HUDEP-2 (cell line): ENCODE measurements at regions not wholly inside any gene's neighbourhood (a gene's known extent, or its start where the extent isn't known, plus 50 kb on each side); places are given as distances from the start of the nearest gene placed in this dataset.

Experiments used
- DNase-seq, 76 experiments: peaks; one replicate each; lab custom pipeline; 2025; ENCODE audit not compliant: unreplicated experiment in 76 of 76; lab: John Stamatoyannopoulos, UW

DNA sequence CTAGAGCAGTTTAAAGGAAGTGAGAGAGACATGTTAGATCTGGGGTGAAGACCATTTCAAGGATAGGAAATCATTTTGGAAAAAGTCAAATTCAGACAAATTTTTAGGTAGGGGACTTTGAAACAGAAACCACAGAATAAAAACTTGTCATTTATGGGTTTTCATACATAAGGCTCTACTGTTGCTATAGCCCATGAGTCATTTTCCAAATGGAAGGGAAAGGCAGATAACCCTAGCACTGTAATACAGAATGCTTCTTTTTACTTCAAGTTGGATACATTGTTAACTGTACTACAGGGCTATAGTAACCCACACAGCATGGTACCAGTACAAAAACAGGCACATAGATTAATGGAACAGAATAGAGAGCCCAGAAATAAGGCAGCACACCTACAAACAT is 455.4 kb downstream of the EBF1 start:
- no peak for DNase-seq

DNA sequence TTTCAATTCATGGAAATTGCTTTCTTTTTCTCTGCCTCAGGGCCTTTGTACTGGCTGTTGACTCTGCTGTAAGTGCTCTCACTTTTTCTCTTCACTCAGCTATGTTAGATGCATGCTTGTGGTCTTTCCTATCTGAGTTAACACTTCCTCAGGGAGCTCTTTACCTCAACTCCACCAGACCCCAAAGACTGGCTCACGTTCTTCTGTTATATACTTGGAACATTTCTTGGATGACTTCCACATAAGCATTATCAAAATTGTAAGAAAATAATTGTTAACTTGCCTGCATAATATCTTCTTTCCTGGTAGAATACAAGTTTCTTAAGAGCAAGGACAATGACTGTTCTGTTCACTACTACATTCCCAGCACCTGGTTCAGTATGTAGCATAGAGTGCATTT is 455.9 kb downstream of the EBF1 start:
- no peak for DNase-seq

DNA sequence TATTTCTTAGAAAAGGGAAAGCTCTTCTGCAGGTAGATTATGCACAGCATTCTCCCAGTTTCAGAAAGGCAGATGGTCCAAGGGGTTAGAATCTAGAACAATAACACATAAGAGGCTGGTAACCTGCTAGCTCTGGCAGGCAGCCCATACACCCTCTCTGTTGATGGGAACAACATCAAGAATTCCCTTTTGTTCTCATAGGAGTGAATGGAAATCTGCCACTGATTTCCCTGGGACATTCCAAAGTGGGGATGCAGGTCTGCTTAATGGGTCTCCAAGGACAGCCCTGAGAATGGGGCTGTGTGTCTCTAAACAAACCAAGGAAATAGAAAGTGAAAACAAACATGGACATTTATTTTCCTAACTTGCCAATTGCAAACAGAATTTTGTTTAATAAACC is 456.8 kb downstream of the EBF1 start:
- no peak for DNase-seq

DNA sequence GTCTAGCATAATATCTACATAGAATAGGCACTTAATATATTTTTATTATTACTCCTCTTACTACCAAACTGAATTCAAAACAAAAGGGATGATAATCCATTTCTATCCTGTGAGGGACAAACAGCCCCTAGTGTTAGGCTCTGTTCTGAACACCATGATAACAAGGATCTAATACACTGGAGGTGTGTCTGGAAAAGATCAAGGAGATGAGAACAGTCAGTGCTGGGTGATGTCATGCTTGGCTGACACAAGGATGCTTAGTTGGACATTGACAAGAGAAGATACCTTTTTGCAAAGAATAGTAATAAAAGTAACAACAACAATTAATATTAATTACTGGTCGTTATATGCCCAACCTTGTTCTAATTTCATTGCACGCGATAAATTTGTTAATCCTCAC is 458.7 kb downstream of the EBF1 start:
- no peak for DNase-seq

DNA sequence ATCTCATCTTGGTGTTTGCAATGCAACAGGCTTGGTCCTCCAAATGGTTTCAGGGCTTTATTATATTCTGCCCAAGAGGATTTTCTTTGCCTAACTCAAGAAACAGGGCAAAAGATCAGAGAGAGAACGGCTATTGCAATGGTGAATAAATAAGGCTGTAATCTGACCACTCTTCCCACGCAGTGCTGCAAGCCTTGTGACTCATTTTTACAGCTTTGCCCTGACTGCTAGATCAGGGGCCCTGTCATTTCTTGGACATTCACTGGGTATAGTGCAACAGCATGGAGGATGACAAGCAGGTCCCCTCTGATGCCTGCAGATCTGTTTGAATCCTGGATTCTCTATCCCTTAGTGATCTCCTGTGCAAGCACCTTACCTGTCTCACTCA is 459.1 kb downstream of the EBF1 start:
- DNase-seq = no peak

DNA sequence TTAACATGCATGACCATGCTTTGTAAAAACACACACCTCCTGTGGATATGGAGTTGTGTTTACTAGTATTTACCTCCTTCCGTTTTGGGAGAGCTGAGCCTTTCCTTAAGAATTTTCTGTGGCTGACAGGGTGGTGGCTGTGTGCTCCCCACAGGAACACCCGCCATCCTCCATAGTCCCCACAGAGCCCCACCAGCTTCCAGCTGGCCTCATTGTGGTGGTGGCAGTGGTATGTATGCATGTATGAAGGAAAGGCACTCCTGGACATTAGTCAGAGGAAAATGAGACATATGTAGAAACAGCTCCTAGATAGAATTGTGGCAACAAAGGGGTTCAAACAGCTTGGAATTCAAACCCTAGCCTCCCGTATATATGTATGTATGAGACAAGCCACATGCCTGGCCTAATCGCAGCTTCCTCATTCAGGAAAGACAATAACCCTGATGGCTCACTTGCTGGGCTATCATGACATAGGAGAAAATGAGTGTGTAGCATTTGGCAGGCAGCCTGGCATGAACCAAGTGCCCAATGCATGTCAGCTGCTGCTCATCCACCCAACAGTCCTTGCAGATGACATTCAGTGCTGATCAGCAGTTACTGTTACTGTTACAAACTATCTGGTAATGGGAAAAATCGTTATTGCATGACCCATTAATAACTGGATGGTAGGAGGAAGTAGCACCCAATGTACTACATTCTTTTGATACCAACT is 459.7 kb downstream of the EBF1 start:
- peak in 1 of 76 experiments; percentile 4 for DNase-seq

DNA sequence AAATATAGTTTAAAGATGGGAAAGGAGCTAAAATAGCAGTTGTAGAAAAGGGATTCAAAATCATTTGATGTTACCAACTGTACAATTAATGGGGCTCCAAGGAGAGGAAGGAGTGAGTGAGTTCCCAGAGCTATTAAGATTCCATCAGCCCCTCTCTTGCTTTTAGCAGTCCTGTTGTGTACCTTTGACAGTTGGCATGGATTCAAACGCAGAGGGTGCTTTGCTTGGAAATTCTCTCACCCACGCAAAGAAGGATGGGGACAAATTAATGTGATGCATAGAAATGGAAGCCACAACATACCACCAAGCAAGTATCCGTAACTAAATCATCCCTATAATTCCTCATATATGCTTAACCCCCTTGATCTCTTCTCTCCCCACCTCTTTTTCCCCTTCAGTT is 461.3 kb downstream of the EBF1 start:
- DNase-seq = no peak

DNA sequence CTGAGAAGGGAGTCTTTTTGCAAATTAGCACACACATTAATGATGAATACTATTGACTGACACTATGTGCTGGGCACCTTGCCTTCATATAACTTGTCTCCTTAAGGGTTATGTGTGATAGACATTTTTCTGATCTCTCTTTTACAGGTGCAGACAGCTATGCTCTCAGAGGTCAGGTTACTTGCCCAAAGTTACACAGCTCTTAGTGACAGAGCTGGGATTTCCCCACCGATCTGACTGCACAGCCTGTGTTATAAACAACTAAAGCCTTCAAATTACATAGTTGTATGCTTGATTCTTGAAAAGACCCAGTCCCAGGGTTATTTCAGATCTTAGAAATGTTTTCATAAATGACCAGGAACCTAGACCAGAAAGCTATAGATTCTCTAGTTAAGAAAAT is 462.7 kb downstream of the EBF1 start:
- DNase-seq = no peak

DNA sequence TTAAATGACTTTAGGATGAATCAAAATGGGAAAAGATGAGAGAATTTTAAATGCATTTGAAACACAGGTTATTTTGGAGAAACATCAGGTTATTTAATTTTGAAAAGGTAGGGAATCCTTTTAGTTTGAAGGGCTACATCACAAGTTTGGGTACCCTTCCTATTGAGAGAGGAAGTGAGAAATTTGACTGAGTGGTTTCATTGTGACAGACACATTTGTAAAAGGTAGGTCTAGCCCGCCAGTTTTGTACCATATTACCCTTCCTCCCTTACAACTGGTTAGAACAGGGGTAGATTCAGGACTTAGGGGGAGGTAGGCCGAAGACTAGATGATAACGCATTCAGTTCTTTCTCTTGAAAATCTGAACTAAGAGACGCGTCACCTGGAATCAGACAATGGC is 464.2 kb downstream of the EBF1 start:
- no peak for DNase-seq

DNA sequence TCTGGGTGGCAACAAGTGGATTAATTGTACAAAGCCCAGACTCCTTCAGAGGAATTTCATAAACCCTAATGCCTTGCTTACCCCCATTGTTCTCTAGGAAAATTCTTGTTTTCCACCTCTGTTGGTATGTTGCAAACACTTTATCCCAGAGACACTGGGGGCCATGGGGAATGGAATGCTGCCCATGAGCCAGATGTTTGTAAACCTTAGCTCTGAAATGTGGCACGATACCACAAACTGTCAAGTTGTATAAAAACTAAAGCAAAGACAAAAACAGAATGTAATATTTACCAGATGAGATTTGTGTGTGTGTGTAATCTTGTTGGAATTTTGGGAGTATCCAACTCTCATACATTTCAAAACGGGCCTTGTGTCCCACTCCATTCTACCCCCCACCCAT is 465.0 kb downstream of the EBF1 start:
- no peak for DNase-seq

DNA sequence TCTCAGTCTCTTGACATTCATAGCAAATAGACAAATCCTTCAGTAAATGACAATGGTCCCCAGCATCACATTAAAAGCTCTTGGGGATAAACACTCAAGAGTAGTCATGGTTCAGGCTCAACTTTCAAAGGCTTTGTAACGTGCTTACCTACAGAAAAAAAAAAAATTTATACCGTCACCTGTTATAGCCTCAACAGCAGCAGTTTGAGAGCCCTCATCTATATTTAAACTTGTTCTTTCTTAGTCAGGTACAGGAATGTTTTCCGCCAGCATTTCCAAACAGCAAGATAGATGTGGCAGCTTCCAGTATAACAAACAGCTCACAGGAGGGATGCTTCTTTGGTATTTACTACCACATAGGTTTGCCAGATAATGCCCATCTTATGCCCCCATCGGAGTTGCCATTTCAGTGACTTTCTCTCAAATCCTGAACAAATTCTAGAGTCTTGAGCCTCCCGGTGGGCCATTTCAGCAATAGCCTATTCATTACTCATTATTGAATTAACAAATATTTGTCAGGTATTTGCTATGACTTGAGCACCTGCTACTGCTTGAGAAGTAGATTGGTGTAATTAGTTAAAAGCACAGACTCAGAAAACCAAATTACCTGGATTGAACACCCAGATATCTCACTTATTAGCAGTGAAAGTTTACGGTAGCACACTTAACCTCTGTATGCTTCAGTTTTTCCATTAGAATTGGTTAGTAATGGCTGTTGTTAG is 470.0 kb downstream of the EBF1 start:
- DNase-seq = no peak

DNA sequence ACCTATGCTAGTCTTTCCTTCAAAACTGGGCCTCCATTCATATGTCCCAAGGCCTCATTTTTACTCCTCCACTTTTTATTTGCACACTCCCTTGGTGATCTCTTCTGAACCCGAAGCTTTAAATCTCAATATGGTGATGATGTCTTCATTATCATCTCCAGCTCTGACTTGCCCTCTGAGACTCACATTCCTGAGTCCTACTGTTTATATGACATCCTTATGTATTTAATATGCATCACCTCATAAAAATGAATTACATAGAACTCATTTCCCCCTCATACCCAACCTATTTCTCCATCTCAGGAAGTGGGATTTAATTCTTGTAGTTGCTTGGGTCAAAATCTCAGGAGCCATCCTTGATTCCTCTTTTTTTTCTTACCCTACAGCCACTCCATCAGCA is 473.0 kb downstream of the EBF1 start:
- no peak for DNase-seq

DNA sequence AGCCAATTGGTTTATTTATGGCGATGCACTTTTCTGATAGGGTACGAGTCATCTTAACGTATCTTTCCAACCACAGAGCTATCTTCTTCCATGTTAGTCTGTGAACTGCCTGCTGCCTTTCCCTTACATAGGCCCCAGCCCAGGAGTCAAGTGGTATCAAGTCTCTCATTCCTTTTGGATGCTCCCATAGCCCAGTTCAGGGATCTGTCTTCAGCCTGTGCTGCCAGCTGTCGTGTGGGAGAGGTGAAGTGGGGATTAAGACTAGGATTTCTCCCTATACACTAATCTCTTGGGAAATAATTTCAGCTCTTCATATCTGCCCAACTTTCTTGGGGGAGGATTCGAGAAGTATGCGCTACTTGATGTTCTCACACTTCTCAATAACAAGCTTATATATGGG is 475.7 kb downstream of the EBF1 start:
- no peak for DNase-seq

DNA sequence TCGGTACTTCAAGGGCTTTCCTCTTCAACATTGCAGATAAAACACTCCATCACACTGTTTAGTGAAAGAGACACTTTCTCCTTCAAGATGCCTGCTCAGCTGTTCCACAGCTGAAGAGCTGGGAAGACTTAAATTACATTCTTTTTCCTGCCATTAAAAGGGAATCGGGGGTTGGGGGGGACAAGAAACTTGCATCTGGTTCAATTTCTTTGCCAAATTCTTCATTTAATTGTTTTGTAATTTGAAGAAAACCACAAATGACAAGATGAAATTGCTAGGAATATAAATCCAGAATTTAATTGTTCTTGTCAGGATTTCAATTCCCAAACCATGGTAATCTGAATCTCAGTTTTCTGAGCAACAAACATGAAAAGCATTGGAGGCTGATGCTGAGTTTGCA is 478.3 kb downstream of the EBF1 start:
- DNase-seq = no peak

DNA sequence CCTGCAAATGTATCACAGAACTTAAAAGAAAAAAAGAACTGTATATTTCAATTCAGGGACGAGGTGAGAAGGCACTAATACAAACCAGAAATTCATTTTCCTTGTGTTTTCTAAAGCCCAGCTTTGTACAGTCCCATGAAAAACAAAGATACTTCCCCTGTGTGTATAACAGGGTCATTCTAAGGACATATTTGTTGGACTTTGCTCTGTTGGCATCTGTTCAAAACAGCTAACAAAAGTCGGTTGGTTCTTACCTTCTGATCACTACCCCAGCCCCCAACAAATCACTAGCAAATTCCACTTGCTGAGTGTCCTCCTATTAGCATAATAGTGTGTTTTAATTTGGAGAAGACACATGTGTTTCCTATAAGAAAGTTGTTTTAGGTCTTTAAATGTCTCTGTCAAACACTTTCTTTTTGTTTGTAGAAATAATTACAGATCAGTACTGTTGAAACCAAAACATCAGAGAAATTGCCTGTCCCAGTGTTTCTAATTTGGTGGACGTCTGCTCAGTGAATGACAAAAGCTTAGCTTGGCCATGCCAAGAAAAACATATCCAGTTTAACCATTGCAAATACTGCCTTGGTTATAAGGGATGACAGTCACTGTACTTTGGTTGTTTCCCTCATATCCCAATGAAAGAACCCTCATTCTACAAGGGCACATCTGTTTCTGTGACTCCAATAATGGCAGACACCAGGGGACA is 480.5 kb downstream of the EBF1 start:
- no peak for DNase-seq

DNA sequence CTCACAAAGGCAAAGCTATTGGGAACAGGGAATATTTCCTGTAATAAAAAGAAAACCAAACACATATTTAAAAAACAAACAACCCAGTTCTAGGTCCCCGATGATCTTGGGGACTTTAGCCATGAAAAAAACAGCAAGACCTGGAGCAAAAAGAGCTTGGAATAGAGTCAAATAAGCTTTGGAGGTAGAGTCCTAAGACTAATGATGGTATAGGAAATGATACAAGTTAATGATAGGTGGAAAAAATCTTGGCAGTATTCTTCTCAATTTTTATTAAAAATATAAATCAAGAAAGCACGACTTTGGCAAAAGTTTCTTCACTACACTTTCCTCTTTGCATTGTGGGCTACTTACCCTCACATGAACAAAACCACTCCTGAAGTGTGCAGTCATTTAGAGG is 481.5 kb downstream of the EBF1 start:
- no peak for DNase-seq

DNA sequence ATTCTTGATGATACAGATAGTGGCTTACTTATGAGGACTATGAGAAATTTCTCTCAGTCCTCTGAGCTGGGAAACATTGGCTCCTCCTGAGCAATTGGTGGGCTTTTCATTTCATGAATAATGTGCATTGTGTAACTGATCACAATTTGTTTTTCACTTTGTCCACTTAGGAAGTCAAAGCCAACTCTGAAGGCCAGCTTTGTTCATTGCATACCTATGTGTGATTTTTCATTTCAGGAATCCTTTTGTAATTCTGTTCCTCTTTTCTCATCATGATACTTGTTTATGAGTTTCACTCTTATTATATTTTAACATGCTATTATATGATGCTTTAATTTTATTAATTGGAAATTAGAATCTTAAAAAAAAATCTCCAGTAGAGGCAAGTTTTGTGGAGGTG is 483.0 kb downstream of the EBF1 start:
- DNase-seq = no peak

DNA sequence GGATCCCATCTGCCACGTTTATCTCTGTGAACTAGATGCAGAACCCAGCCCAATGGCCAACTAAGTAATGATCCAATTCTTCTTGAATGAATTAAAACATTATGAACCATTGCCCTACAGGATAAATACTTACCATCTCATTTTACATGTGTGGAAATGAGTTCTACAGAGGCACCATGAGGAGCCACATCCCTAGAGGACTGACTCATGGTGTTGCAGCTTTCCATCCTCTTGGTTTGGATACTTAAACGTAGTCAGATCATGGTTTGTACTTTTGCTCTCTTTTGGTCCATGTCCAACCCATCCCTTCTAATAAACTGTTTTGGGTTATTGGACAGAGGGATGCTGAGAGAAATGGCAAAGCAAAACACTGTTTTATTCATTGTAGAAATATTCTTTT is 484.8 kb downstream of the EBF1 start:
- DNase-seq = no peak

DNA sequence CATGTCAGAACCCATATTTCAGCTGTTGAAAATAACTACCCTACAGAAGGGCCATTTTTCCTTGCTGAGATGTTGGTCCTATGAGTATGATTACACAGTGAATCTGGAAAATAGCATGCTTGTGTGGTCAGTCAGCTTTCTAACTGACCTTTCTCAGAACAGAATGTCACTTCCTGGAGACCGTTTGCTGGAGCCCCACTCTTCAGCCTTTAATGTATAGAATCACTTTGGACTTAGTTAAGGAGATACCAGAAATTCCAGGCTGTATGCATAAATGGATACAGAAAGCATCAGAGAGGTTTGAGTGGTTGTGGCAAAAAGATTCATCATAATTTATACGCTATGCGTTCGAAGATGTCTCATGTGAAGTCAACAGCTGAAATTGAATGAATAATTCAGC is 488.1 kb downstream of the EBF1 start:
- no peak for DNase-seq

DNA sequence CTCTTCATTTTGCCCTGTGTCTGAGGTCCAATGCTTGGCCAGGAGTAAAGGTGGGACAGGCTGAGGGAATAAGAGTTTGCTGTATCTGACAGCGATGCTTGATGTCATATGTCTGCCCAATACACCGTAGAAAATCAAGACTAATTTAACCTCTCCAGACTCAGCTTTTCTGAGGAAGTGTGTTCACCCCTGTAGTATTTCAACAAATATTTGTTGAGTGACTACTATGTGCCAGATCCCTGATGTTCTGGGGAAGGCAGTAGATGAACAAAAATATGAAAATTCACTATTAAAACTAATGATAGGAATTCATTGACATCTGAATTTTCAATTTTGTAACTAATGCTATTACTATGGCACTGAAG is 489.7 kb downstream of the EBF1 start:
- DNase-seq = no peak

DNA sequence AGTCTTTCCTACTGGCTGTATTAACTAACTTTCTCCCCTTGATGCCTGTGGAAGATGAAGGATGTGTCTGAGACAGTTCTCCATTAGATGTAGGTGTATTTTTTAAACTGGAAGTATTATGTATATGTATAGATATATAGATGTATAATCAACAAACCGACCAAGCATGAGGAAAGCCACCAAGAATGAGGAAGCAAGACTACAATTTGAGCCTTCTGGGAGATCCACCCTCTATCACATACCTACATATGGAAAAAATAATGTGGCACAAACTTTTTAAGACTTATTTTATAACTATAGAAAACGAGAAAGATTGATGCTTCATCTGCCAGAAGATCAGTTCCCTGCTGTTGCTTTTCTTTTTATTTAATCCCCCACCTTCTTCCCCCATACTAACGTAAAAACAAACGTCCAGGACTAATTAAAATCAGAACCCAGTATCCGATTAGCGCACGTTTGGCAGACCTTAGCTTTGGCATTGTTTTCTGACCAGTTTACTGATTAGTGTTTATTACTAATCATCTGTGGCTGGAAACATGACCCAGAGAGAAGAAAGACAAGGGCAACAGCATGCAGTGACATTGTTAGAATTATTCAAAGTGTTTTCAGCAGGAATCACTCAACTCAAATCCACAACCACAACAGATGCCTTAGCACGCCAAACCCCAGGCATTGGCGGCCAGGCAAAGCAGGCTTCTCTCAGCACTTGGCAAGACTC is 490.2 kb downstream of the EBF1 start:
- no peak for DNase-seq

DNA sequence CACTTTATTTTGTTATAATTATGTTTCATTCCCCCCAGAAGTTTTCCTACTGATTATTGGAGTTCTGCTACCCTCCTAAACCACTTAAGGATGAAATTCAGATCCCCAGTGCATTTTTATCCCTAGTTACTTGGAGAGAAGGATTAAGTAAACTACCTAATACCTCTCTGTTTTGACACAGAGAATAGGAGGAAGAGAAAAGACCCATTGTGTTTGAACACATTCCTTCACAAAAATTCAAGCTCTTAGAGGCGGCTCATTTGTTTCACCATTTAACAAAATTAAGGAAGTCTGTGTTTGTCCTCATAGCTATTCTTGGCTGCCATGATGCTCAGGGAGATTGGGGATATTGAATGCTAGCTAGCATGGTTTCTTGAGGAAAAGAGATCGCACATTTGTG is 492.6 kb downstream of the EBF1 start:
- DNase-seq = no peak
